ENCODE measurements at regions not wholly inside any gene's neighbourhood (a gene's known extent, or its start where the extent isn't known, plus 50 kb on each side); places are given as distances from the start of the nearest gene placed in this dataset.

DNA sequence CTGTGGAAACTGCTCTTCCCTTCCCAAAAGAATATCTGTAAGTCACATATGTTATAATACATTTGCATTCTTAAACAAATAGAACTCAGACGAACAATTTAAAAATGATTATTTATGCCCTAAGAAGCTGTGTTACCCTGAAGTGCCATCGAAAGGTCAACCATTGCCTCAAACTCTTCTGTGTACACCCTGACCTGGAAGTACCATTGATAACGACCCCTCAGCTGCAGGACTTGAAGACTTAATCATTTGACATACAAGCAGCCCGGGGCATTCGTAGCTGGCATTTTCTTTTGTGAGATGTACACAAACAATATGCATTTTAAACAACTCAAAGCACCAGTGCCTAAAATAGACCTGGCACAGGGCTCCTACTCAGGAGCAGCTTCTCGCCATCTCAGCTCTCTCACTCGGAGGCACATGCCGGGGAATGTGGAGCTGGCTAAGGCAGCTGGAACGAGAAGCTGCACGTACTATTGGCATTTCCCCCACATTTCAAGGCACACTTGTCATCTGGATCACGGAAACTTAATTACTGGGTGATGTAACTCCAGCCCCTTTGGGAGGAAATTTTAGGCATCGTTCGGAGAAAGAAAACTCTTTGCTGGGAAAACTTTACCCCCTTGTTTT is 170.0 kb upstream of the GALNT5 start:
- Histone ChIP-seq H4K20me1 (ENCODE audit: insufficient read depth, low read length) (no peaks in the 10 kb centered on the region), H3K79me2 (ENCODE audit: low read length) (no peaks in the 10 kb centered on the region), H2AFZ (ENCODE audit: low read depth, low read length) (no peak overlapping the region), H3K9me3 (ENCODE audit: insufficient read depth, low read length) (no peaks in the 10 kb centered on the region), H3K27ac (ENCODE audit: low read length) (no peak overlapping the region), H3K36me3 (replicated peaks; ENCODE audit: low read depth, low read length) (no peaks in the 10 kb centered on the region), H3K4me1 (ENCODE audit: low read length) (no peaks in the 10 kb centered on the region), H3K4me3 (ENCODE audit: low read length) (no peak overlapping the region), H3K9ac (ENCODE audit: low read length) (no peak overlapping the region), H3K4me2 (ENCODE audit: low read length) (no peak overlapping the region), H3K27me3 (ENCODE audit: low read depth, low read length) (no peaks in the 10 kb centered on the region)
- no peak for TF ChIP-seq EZH2phosphoT487 (IDR thresholded peaks at IDR 0.05; ENCODE audit: low read depth)
- TF ChIP-seq, protein P1, sequence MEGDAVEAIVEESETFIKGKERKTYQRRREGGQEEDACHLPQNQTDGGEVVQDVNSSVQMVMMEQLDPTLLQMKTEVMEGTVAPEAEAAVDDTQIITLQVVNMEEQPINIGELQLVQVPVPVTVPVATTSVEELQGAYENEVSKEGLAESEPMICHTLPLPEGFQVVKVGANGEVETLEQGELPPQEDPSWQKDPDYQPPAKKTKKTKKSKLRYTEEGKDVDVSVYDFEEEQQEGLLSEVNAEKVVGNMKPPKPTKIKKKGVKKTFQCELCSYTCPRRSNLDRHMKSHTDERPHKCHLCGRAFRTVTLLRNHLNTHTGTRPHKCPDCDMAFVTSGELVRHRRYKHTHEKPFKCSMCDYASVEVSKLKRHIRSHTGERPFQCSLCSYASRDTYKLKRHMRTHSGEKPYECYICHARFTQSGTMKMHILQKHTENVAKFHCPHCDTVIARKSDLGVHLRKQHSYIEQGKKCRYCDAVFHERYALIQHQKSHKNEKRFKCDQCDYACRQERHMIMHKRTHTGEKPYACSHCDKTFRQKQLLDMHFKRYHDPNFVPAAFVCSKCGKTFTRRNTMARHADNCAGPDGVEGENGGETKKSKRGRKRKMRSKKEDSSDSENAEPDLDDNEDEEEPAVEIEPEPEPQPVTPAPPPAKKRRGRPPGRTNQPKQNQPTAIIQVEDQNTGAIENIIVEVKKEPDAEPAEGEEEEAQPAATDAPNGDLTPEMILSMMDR (IDR thresholded peaks at IDR 0.05; ENCODE audit: low read depth, low read length): no peak

DNA sequence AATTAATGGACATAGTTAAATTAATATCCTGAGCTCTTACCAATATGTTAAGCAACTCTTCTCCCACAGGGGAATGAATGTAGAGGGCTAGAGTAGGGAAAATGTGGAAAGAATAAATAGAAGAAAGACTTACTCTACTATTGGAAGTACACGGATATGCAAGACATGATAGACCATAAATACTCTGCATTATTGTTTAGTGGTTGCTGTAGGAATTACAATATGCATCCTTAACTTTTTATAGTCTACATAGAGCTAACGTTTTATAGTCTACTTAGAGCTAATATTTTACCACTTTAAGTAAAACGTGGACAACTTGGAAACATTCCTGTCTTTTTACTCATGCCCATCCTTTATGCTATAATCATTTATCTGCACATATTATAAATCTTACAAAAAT is 163.8 kb upstream of the GALNT5 start:
- Histone ChIP-seq H3K36me3 (replicated peaks; ENCODE audit: low read depth, low read length) (no peaks in the 10 kb centered on the region), H3K9ac (ENCODE audit: low read length) (no peak overlapping the region), H3K4me3 (ENCODE audit: low read length) (no peak overlapping the region), H3K4me2 (ENCODE audit: low read length) (no peak overlapping the region), H2AFZ (ENCODE audit: low read depth, low read length) (no peak overlapping the region), H3K27ac (ENCODE audit: low read length) (no peak overlapping the region), H3K4me1 (ENCODE audit: low read length) (no peaks in the 10 kb centered on the region), H3K27me3 (ENCODE audit: low read depth, low read length) (no peaks in the 10 kb centered on the region), H4K20me1 (ENCODE audit: insufficient read depth, low read length) (no peaks in the 10 kb centered on the region), H3K9me3 (ENCODE audit: insufficient read depth, low read length) (no peaks in the 10 kb centered on the region), H3K79me2 (ENCODE audit: low read length) (no peaks in the 10 kb centered on the region)
- TF ChIP-seq EZH2phosphoT487 (IDR thresholded peaks at IDR 0.05; ENCODE audit: low read depth): no peak
- TF ChIP-seq, protein P1 (IDR thresholded peaks at IDR 0.05; ENCODE audit: low read depth, low read length): no peak

DNA sequence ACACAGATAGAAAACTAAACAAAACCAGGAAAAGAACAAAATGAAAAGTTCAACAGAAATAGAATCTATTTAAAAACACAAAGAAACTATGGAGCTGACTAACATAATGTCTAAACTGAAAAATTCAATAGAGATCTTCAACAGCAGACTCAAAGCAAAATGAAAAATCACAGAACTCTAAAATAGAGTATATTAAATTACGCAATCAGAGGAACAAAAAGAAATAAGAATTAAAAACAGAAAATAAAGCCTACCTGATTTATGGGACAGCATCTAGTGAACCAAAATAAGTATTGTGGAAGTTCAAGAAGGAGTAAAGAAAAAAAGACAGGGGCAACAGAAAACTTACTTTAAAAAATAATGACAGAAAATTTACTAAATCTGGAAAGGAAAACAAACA is 152.1 kb upstream of the GALNT5 start:
- Histone ChIP-seq H3K36me3 (replicated peaks; ENCODE audit: low read depth, low read length) (no peaks in the 10 kb centered on the region), H3K27me3 (ENCODE audit: low read depth, low read length) (no peaks in the 10 kb centered on the region), H3K9ac (ENCODE audit: low read length) (no peak overlapping the region), H3K9me3 (ENCODE audit: insufficient read depth, low read length) (no peaks in the 10 kb centered on the region), H3K4me3 (ENCODE audit: low read length) (no peak overlapping the region), H4K20me1 (ENCODE audit: insufficient read depth, low read length) (no peaks in the 10 kb centered on the region), H3K4me2 (ENCODE audit: low read length) (no peak overlapping the region), H2AFZ (ENCODE audit: low read depth, low read length) (no peak overlapping the region), H3K27ac (ENCODE audit: low read length) (no peak overlapping the region), H3K79me2 (ENCODE audit: low read length) (no peaks in the 10 kb centered on the region), H3K4me1 (ENCODE audit: low read length) (no peaks in the 10 kb centered on the region)
- TF ChIP-seq EZH2phosphoT487 (IDR thresholded peaks at IDR 0.05; ENCODE audit: low read depth): no peak
- TF ChIP-seq, protein P1 (IDR thresholded peaks at IDR 0.05; ENCODE audit: low read depth, low read length): no peak

DNA sequence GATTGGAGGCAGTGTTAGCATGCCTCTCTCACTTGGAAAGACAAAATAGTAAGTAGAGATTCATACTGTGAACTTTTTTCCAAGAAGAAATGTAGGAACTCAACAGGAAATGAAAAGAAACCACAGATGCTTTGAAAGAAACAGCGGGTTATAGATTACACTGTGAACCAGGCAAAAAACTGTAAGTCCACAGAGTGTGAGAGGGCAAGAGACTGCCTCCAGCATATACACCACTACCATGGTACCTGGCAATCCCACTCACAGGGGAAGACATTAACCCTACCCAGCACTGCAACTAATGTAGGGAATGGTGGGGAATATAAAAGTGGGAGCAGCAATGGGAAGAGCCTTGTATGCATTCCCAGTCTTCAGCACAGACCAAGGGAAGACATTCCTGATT is 150.6 kb upstream of the GALNT5 start:
- Histone ChIP-seq H3K27me3 (ENCODE audit: low read depth, low read length) (no peaks in the 10 kb centered on the region), H3K4me2 (ENCODE audit: low read length) (no peak overlapping the region), H3K4me3 (ENCODE audit: low read length) (no peak overlapping the region)

More for the DNA sequence above, 150.6 kb upstream of the GALNT5 start:
- H3K79me2 ChIP-seq (ENCODE audit: low read length): no peaks in the 10 kb centered on the region
- H2AFZ ChIP-seq (ENCODE audit: low read depth, low read length): no peak overlapping the region
- H3K36me3 ChIP-seq (replicated peaks; ENCODE audit: low read depth, low read length): no peaks in the 10 kb centered on the region
- H3K9ac ChIP-seq (ENCODE audit: low read length): no peak overlapping the region
- H4K20me1 ChIP-seq (ENCODE audit: insufficient read depth, low read length): no peaks in the 10 kb centered on the region
- H3K27ac ChIP-seq (ENCODE audit: low read length): no peak overlapping the region
- H3K9me3 ChIP-seq (ENCODE audit: insufficient read depth, low read length): no peaks in the 10 kb centered on the region
- no peaks in the 10 kb centered on the region for H3K4me1 ChIP-seq (ENCODE audit: low read length)
- TF ChIP-seq, protein P1 (IDR thresholded peaks at IDR 0.05; ENCODE audit: low read depth, low read length): no peak
- TF ChIP-seq EZH2phosphoT487 (IDR thresholded peaks at IDR 0.05; ENCODE audit: low read depth): no peak
